Loucy (cell line): ENCODE measurements at regions not wholly inside any gene's neighbourhood (a gene's known extent, or its start where the extent isn't known, plus 50 kb on each side); places are given as distances from the start of the nearest gene placed in this dataset.

Source experiments
- H2AFZ ChIP-seq: fragments of 200-600 bp; sonication (generic); 2 replicates; pipeline ENCODE4 v1.6.0; 2016; ENCODE audit warnings: antibody characterized with exemption, mild to moderate bottlenecking, low read length, moderate library complexity
- H3F3A ChIP-seq: fragments of 200-600 bp; 2 replicates; pipeline ENCODE4 v1.6.0; 2016; ENCODE audit warnings: antibody characterized with exemption, low read depth, mild to moderate bottlenecking
- H3K27me3 ChIP-seq: fragments of 200-600 bp; sonication (generic); 2 replicates; pipeline ENCODE4 v1.6.1; 2014; ENCODE audit warnings: low read length, mild to moderate bottlenecking; ENCODE audit not compliant: insufficient read depth, poor library complexity, severe bottlenecking
- H3K36me3 ChIP-seq: fragments of 200-600 bp; sonication (generic); 2 replicates; pipeline ENCODE4 v1.6.1; 2016; ENCODE audit warnings: low read length; ENCODE audit not compliant: insufficient read depth
- H3K4me1 ChIP-seq: fragments of 200-600 bp; sonication (generic); 2 replicates; pipeline ENCODE4 v1.5.1; 2014; ENCODE audit warnings: low read length, mild to moderate bottlenecking; ENCODE audit not compliant: insufficient read depth, poor library complexity, severe bottlenecking
- H3K4me2 ChIP-seq: fragments of 200-600 bp; sonication (generic); 2 replicates; pipeline ENCODE4 v1.6.0; 2014; ENCODE audit warnings: antibody characterized with exemption, low read length, low read depth, mild to moderate bottlenecking; ENCODE audit not compliant: poor library complexity, severe bottlenecking
- H3K4me3 ChIP-seq: fragments of 200-600 bp; sonication (generic); 2 replicates; pipeline ENCODE4 v1.5.1; 2014; ENCODE audit warnings: low read length, mild to moderate bottlenecking, mixed read lengths; ENCODE audit not compliant: poor library complexity, severe bottlenecking
- H3K79me2 ChIP-seq: fragments of 200-600 bp; sonication (generic); 2 replicates; pipeline ENCODE4 v1.6.1; 2014; ENCODE audit warnings: low read length; ENCODE audit not compliant: insufficient read depth
- H3K9ac ChIP-seq: fragments of 200-600 bp; sonication (generic); 2 replicates; pipeline ENCODE4 v1.6.0; 2014; ENCODE audit warnings: mild to moderate bottlenecking, low read depth, low read length, moderate library complexity; ENCODE audit not compliant: poor library complexity, severe bottlenecking
- H3K9me2 ChIP-seq: fragments of 200-600 bp; sonication (generic); replicated peaks from 2 replicates; pipeline ENCODE4 v1.6.1; 2016; ENCODE audit warnings: low read depth, low read length, mixed read lengths
- H3K9me3 ChIP-seq: fragments of 200-600 bp; sonication (generic); 2 replicates; pipeline ENCODE4 v1.6.1; 2014; ENCODE audit warnings: mild to moderate bottlenecking, antibody characterized with exemption, low read length, low read depth; ENCODE audit not compliant: insufficient read depth
- H4K20me1 ChIP-seq: fragments of 200-600 bp; sonication (generic); 2 replicates; pipeline ENCODE4 v1.6.0; 2014; ENCODE audit warnings: antibody characterized with exemption, low read length, mild to moderate bottlenecking; ENCODE audit not compliant: insufficient read depth, poor library complexity, severe bottlenecking
- CTCF ChIP-seq: fragments of 200-600 bp; sonication (generic); conservative IDR thresholded peaks from 2 replicates; pipeline ENCODE4 v1.5.1; 2014; ENCODE audit warnings: mild to moderate bottlenecking, antibody characterized with exemption, low read length
- EZH2phosphoT487 ChIP-seq: fragments of 200-600 bp; IDR thresholded peaks from 2 replicates; pipeline ENCODE4 v1.6.1; 2018; ENCODE audit warnings: antibody characterized with exemption, mild to moderate bottlenecking, moderate library complexity, borderline replicate concordance

- Histone ChIP-seq H3K36me3 (no peaks in the 10 kb centered on the region), H3K9me2 (no peaks in the 10 kb centered on the region), H2AFZ (no peak overlapping the region), H3K27me3 (no peaks in the 10 kb centered on the region), H3K79me2 (no peaks in the 10 kb centered on the region), H3K4me1 (peaks cover 3% of the 10 kb centered on the region), H3F3A (no peaks in the 10 kb centered on the region), H3K9ac (no peak overlapping the region), H3K9me3 (no peaks in the 10 kb centered on the region), H3K4me2 (no peak overlapping the region), H3K4me3 (no peak overlapping the region), H4K20me1 (no peaks in the 10 kb centered on the region)
- TF ChIP-seq CTCF (no peak), EZH2phosphoT487 (no peak)
Observed at GRCh38 chr6:156658186-156658965, 118.8 kb upstream of the ARID1B start.

- Histone ChIP-seq H2AFZ (no peak overlapping the region), H3K79me2 (no peaks in the 10 kb centered on the region), H3K9ac (no peak overlapping the region), H3K9me2 (no peaks in the 10 kb centered on the region), H3K4me1 (peaks cover 3% of the 10 kb centered on the region), H3K36me3 (no peaks in the 10 kb centered on the region), H3F3A (no peaks in the 10 kb centered on the region), H3K4me2 (no peak overlapping the region), H3K4me3 (no peak overlapping the region), H3K27me3 (no peaks in the 10 kb centered on the region), H3K9me3 (no peaks in the 10 kb centered on the region), H4K20me1 (no peaks in the 10 kb centered on the region)
- TF ChIP-seq EZH2phosphoT487 (no peak), CTCF (no peak)
Observed at GRCh38 chr6:156657296-156657695, 119.9 kb upstream of the ARID1B start.

- Histone ChIP-seq H3K9me3 (no peaks in the 10 kb centered on the region), H3K4me2 (no peak overlapping the region), H4K20me1 (no peaks in the 10 kb centered on the region), H3K27me3 (no peaks in the 10 kb centered on the region), H3K9me2 (no peaks in the 10 kb centered on the region), H3K4me1 (peaks cover 3% of the 10 kb centered on the region), H3K4me3 (no peak overlapping the region), H3K36me3 (no peaks in the 10 kb centered on the region), H3K79me2 (no peaks in the 10 kb centered on the region), H2AFZ (no peak overlapping the region), H3K9ac (no peak overlapping the region), H3F3A (no peaks in the 10 kb centered on the region)
- TF ChIP-seq EZH2phosphoT487 = no peak
- TF ChIP-seq CTCF = no peak
Observed at GRCh38 chr6:156654919-156655918, 122.0 kb upstream of the ARID1B start.
